ENCODE measurements at regions not wholly inside any gene's neighbourhood (a gene's known extent, or its start where the extent isn't known, plus 50 kb on each side); places are given as distances from the start of the nearest gene placed in this dataset.
"Not testable (repeated sequence)": the region's sequence is repeated elsewhere in the genome, so short reads cannot be mapped to it uniquely, and the experiment has no call there.

DNA sequence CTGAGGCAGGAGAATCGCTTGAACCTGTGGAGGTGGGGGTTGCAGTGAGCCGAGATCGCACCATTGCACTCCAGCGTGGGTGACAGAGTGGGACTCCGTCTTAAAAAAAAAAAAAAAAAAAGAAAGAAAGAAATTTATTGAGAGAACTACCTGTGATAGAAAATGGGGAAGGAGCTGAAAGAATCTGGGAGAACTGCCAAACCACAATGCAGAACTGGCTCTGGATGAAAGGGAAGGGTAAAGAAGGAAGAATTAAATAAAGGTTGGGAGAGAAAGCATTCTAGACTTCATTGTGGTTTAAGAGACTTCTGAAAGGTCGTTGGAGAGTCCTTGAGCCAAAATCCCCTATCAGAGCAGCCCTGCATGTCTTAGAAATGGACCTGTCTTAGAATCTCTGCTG is 567.9 kb upstream of the HTR2C start:
- H3K27ac Mint-ChIP-seq = no peak overlapping the region
- H3K4me3 Mint-ChIP-seq = no peak overlapping the region
- CTCF ChIA-PET = no interaction called here
- H3K36me3 Mint-ChIP-seq = no peaks in the 10 kb centered on the region
- no peaks in the 10 kb centered on the region for H3K4me1 Mint-ChIP-seq
- no peaks in the 10 kb centered on the region for H3K27me3 Mint-ChIP-seq
- H3K9me3 Mint-ChIP-seq = peaks cover 2% of the 10 kb centered on the region
- no peak for DNase-seq

DNA sequence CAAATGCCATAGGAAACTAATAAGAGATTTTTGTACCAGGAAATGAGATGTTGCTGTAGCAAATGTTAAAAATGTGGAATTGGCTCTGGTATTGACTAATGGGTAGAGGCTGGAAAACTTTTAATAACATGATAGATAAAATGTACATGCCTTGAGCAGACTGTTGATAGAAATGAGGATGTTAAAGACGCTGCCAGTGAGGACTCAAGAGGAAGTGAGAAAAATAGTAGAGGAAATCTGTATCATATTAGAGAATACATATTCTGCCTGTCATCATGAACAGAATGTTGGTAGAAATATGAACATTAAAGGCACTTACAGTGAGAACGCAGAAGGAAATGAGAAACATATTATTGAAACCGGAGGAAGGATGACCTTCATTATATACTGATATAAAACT is 577.2 kb upstream of the HTR2C start:
- Mint-ChIP-seq H3K36me3 (no peaks in the 10 kb centered on the region), H3K4me1 (no peaks in the 10 kb centered on the region), H3K27ac (no peak overlapping the region), H3K27me3 (no peaks in the 10 kb centered on the region), H3K9me3 (no peaks in the 10 kb centered on the region), H3K4me3 (no peak overlapping the region)
- no peak for DNase-seq
- CTCF ChIA-PET = no interaction called here

DNA sequence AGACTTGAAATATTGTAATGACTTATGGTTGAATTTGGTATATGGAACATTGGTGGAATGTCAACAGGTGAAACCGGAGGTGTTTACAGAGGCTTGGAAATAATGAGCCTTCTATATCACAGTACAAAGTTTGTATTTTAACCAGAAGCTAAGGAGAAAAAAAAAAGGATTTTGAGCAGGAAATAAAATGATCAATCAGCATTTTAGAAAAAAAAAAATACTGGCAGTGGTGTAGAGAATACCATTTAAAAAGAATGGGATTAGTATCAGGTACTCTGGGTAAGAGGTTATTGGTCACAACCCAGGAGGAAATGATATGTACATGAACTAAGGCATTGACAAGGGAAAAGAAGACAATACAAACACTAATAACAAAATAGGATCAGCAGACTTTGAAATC is 587.1 kb upstream of the HTR2C start:
- no peaks in the 10 kb centered on the region for H3K27me3 Mint-ChIP-seq
- H3K9me3 Mint-ChIP-seq = peaks cover 7% of the 10 kb centered on the region
- no peak overlapping the region for H3K4me3 Mint-ChIP-seq
- CTCF ChIA-PET = no interaction called here
- H3K4me1 Mint-ChIP-seq = no peaks in the 10 kb centered on the region
- no peaks in the 10 kb centered on the region for H3K36me3 Mint-ChIP-seq
- no peak for DNase-seq
- H3K27ac Mint-ChIP-seq = no peak overlapping the region

DNA sequence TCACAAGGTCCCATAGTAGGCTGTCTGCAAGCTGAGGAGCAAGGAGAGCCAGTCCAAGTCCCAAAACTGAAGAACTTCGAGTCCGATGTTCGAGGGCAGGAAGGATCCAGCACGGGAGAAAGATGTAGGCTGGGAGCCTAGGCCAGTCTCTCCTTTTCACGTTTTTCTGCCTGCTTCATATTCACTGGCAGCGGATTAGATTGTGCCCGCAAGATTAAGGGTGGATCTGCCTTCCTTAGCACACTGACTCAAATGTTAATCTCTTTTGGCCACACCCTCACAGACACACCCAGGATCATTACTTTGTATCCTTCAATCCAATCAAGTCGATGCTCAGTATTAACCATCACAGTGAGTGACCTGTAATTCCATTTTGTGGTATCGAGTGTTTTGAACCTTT is 592.2 kb upstream of the HTR2C start:
- DNase-seq, CTCF ChIA-PET, H3K27me3 Mint-ChIP-seq, H3K4me1 Mint-ChIP-seq, H3K9me3 Mint-ChIP-seq, H3K27ac Mint-ChIP-seq, H3K36me3 Mint-ChIP-seq, H3K4me3 Mint-ChIP-seq: not testable (repeated sequence)

DNA sequence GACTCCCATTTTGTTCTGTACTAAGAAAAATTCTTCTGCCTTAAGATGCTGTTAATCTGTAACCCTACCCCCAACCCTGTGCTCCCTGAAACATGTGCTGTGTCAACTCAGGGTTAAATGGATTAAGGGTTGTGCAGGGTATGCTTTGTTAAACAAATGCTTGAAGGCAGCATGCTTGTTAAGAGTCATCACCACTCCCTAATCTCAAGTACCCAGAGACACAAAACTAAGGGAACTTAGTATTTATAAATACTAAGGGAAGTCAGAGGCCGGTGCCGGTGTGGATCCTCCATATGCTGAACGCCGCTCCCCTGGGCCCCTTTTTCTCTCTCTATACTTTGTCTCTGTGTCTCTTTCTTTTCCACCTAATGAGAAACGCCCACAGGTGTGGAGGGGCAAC is 593.2 kb upstream of the HTR2C start:
- H3K9me3 Mint-ChIP-seq, H3K4me1 Mint-ChIP-seq, CTCF ChIA-PET: not testable (repeated sequence)

DNA sequence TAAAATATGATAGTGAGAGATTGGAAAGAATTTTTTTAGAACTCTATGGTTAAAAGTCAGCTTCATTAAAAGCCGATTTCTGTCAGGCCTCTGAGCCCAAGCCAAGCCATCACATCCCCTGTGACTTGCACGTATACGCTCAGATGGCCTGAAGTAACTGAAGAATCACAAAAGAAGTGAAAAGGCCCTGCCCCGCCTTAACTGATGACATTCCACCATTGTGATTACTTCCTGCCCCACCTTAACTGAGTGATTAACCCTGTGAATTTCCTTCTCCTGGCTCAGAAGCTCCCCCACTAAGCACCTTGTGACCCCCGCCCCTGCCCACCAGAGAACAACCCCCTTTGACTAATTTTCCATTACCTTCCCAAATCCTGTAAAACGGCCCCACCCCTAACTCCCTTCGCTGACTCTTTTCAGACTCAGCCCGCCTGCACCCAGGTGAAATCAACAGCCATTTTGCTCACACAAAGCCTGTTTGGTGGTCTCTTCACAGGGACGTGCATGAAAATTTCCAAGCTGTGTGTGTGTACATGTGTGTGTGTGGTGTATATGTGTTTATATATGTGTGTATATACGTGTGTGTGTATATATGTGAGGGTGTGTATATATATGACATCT is 595.5 kb upstream of the HTR2C start:
- DNase-seq, H3K9me3 Mint-ChIP-seq, H3K4me1 Mint-ChIP-seq, H3K27ac Mint-ChIP-seq, H3K4me3 Mint-ChIP-seq, H3K27me3 Mint-ChIP-seq, CTCF ChIA-PET, H3K36me3 Mint-ChIP-seq: not testable (repeated sequence)

More for the DNA sequence above, 593.2 kb upstream of the HTR2C start:
- H3K36me3 Mint-ChIP-seq, H3K27me3 Mint-ChIP-seq, H3K4me3 Mint-ChIP-seq, DNase-seq, H3K27ac Mint-ChIP-seq: not testable (repeated sequence)

DNA sequence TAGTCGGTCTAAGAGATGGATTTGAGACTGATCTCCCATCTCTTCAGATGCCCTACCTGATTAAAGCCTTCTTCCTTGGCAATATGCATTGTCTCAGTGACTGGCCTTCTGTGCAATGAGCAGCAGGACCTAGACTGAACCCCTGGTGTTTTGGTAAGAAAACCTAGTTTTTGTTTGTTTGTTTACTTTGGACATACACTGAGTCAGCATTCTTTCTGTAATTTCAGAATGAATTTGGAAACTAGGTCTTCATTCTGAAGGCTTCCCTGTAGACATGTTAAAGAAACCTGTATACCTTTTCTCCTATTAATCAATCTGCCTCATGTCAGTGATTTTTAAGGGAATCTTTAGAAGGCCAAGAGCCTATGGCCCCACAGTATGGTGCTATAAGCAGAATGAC is 597.5 kb upstream of the HTR2C start:
- Mint-ChIP-seq H3K36me3 (no peaks in the 10 kb centered on the region), H3K4me3 (no peak overlapping the region), H3K9me3 (no peaks in the 10 kb centered on the region), H3K4me1 (no peaks in the 10 kb centered on the region), H3K27me3 (no peaks in the 10 kb centered on the region), H3K27ac (no peak overlapping the region)
- CTCF ChIA-PET = no interaction called here
- DNase-seq = no peak

DNA sequence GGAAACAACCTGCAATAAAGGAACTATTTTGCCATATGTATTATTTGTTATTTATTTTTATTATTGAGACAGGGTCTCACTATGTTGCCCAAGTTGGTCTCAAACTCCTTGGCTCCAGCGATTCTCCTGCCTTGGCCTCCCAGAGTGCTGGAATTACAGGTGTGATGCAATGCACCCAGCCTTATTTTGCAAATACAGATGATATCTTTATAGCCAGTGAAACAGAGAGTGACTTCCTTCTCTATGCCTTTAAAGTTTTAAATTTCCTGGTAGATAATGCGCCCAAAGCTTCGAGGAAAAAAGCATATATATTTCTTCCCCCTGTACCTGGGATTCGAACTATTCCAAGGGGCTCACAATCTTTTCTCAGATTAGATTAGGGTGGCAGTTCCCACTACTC is 601.1 kb upstream of the HTR2C start:
- no peaks in the 10 kb centered on the region for H3K4me1 Mint-ChIP-seq
- no peaks in the 10 kb centered on the region for H3K27me3 Mint-ChIP-seq
- no peaks in the 10 kb centered on the region for H3K36me3 Mint-ChIP-seq
- H3K4me3 Mint-ChIP-seq = no peak overlapping the region
- no peak for DNase-seq
- H3K9me3 Mint-ChIP-seq = peaks cover 4% of the 10 kb centered on the region
- CTCF ChIA-PET = no interaction called here
- no peak overlapping the region for H3K27ac Mint-ChIP-seq

DNA sequence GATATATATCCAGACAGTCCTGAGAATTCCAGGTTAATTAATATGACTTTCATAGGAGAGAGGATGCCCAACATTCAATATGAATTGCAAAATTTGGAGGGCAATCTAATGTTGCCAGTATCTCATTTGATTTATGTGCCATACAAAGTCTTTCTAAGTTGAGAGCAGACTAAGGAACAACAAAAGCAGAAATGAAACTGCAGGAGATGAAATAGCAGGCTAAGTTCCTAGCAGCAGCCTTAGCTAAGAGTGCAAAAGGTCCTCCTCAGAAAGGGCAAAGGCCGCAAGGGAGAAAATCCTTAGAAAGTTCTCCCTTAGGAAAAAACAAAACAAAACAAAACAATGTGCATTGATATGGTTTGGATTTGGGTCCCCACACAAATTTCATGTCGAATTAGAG is 602.9 kb upstream of the HTR2C start:
- H3K36me3 Mint-ChIP-seq = no peaks in the 10 kb centered on the region
- no peaks in the 10 kb centered on the region for H3K27me3 Mint-ChIP-seq
- CTCF ChIA-PET = no interaction called here
- H3K27ac Mint-ChIP-seq = no peak overlapping the region
- no peak for DNase-seq
- no peak overlapping the region for H3K4me3 Mint-ChIP-seq
- peaks cover 4% of the 10 kb centered on the region for H3K9me3 Mint-ChIP-seq
- H3K4me1 Mint-ChIP-seq = no peaks in the 10 kb centered on the region

DNA sequence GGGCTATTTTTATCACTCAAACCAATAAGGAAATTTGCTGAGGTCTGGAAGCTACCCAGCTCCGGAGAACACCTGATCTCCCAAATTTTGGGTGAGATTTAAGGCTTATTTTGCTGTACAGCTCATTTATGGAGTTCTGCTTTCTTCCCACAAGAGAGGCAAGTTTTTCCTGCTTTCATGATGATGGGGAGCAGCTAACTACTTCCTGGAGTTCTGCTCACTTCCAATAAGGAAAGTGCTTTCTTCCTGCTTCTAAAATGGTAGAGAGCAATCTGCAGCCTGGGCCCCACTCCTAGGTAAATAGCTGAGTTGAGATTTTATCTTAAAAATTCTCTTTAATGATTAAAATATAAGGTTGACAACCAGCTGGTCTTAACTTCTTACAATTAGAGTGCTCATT is 606.0 kb upstream of the HTR2C start:
- CTCF ChIA-PET = no interaction called here
- Mint-ChIP-seq H3K9me3 (peaks cover 4% of the 10 kb centered on the region), H3K27me3 (no peaks in the 10 kb centered on the region), H3K4me1 (no peaks in the 10 kb centered on the region), H3K36me3 (no peaks in the 10 kb centered on the region), H3K4me3 (no peak overlapping the region), H3K27ac (no peak overlapping the region)
- no peak for DNase-seq

DNA sequence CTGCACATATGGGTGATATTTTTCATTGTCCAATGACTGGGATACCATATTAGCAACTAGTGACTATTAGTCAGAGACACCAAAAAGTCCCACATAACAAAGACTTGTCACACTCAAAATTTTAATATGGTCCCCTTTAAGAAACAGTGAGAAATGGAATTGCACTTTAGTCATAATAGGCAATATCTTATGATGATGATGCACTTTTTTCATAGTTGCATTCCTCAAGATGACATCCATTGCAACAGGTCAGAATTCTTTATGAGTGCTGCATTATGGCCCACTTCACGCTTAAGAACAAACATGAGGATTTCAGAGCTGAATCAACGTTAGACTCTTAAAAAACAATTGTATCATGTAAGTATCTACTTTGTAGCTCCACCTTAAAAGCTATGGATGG is 608.4 kb upstream of the HTR2C start:
- H3K4me3 Mint-ChIP-seq = no peak overlapping the region
- no peaks in the 10 kb centered on the region for H3K36me3 Mint-ChIP-seq
- CTCF ChIA-PET = no interaction called here
- H3K9me3 Mint-ChIP-seq = peaks cover 4% of the 10 kb centered on the region
- no peak for DNase-seq
- no peak overlapping the region for H3K27ac Mint-ChIP-seq
- H3K4me1 Mint-ChIP-seq = no peaks in the 10 kb centered on the region
- no peaks in the 10 kb centered on the region for H3K27me3 Mint-ChIP-seq

DNA sequence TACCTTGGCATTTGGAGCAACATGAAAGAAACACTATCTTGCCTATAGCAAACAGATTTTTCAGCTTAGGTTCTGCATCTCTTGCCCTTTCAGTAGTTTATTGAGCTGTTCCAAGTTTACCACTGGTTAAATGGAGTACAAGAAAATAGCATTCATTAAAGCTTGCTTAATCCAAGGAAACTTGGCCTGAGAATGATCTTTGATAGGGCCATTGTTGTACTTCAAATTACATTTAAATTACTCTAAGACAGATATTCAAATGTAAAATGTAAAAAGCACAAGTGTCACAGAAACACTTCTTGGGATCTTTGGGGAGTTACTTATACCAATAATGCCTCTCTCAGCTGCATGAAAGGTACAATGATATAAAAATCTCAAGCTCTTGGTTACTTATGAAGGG is 609.0 kb upstream of the HTR2C start:
- H3K4me1 Mint-ChIP-seq = no peaks in the 10 kb centered on the region
- CTCF ChIA-PET = no interaction called here
- H3K36me3 Mint-ChIP-seq = no peaks in the 10 kb centered on the region
- no peak for DNase-seq
- H3K4me3 Mint-ChIP-seq = no peak overlapping the region
- peaks cover 4% of the 10 kb centered on the region for H3K9me3 Mint-ChIP-seq
- H3K27ac Mint-ChIP-seq = no peak overlapping the region
- H3K27me3 Mint-ChIP-seq = no peaks in the 10 kb centered on the region

DNA sequence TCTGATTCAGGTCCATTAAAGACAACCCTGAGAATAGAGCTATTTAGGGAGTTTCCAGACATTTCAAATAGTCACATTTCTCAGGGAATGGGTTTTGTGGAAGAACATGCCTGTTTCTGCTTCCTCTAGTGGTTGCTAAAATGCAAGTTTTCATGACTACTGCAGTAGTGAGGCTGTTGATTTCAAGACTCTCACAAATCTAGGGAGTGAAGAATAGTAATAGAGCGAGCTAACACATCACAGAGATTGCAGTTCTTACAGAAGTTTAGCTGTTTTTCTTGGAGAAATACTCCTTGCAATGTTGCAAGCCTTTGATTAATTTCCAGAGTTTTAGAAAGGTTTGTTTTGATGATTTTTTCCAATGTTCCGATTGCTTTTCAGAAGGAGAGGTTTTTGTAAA is 610.2 kb upstream of the HTR2C start:
- H3K4me3 Mint-ChIP-seq = no peak overlapping the region
- no peak overlapping the region for H3K27ac Mint-ChIP-seq
- no peaks in the 10 kb centered on the region for H3K27me3 Mint-ChIP-seq
- H3K36me3 Mint-ChIP-seq = no peaks in the 10 kb centered on the region
- CTCF ChIA-PET = no interaction called here
- H3K4me1 Mint-ChIP-seq = no peaks in the 10 kb centered on the region
- peaks cover under 1% of the 10 kb centered on the region for H3K9me3 Mint-ChIP-seq
- DNase-seq = no peak

DNA sequence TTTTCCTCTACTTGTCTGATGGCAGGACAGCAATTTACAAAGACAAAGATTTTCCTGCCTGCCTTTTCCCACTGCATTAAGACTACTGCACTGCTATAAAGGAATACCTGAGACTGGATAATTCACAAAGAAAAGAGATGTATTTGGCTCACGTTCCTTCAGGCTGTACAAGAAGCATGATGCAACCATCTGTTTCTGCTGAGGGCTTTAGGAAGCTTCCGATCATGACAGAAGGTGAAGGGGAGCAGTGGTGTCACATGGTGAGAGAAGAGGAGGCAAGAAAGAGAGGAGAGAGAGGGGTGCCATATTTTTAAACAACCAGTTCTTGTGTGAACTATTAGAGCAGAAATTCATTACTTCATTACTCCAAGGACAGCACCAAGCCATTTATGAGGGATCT is 617.1 kb upstream of the HTR2C start:
- no peak overlapping the region for H3K27ac Mint-ChIP-seq
- peaks cover 1% of the 10 kb centered on the region for H3K9me3 Mint-ChIP-seq
- no peaks in the 10 kb centered on the region for H3K36me3 Mint-ChIP-seq
- no peak for DNase-seq
- H3K4me1 Mint-ChIP-seq = no peaks in the 10 kb centered on the region
- H3K4me3 Mint-ChIP-seq = no peak overlapping the region
- CTCF ChIA-PET = no interaction called here
- no peaks in the 10 kb centered on the region for H3K27me3 Mint-ChIP-seq

DNA sequence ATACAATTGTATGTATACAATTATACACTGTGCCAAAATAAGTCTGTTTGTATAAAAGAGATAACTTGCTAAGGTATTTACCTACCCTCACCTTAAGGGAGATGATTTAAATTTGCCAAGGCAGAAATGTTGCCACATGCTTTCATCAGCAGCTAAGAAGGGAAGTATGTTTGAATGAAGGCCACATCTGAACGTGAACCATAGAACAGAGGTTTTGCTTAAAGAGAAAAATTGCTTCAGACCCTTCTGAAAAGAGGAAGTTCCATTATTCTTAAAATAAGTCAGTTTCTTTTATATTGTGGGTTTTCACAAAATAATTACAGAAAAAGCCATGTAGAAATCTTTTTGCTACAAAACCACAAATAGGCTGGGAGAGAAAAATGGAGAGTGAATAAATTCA is 621.5 kb upstream of the HTR2C start:
- no peaks in the 10 kb centered on the region for H3K9me3 Mint-ChIP-seq
- no peaks in the 10 kb centered on the region for H3K4me1 Mint-ChIP-seq
- H3K27ac Mint-ChIP-seq = no peak overlapping the region
- no peak overlapping the region for H3K4me3 Mint-ChIP-seq
- CTCF ChIA-PET = no interaction called here
- DNase-seq = no peak
- no peaks in the 10 kb centered on the region for H3K36me3 Mint-ChIP-seq
- H3K27me3 Mint-ChIP-seq = no peaks in the 10 kb centered on the region

DNA sequence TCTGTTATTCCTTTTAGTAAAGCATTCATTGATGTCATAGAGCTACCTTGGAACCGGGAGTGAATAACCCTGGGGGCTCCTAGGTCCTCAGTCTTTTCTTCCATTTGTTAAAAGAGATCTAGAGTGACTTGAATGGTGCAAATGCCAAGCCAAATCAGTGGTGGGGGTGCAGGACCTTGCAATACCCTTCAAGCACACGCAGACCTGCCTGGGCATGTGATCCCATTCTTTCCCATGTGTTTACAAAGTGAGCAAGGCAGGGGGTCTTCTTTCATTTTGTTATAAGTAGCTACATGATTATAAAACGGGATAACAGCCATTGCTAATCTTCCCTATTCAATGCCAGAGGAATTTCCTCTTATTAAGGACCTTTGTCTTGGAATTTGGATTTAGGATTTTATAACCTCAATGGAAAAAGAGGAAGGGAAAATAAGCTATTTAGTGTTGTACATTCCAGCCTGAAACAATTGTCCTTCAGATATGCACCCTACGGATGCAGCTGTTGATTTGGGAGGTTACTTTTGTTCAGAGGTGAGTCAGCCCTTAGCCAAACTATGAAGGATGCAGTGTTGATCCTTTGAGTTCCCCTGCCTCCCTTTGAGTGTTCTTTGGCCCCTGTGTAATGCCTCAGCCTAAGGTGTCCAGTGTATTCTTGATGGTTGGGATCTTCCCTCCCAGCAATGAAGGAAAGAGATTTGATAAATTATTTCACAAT is 623.8 kb upstream of the HTR2C start:
- Mint-ChIP-seq H3K36me3 (no peaks in the 10 kb centered on the region), H3K27me3 (no peaks in the 10 kb centered on the region), H3K9me3 (no peaks in the 10 kb centered on the region), H3K4me1 (no peaks in the 10 kb centered on the region), H3K27ac (no peak overlapping the region), H3K4me3 (no peak overlapping the region)
- CTCF ChIA-PET = no interaction called here
- DNase-seq = no peak

Measured in activated naive CD4-positive, alpha-beta T cell treated with anti-CD3 and anti-CD28 coated beads, Interleukin-2, amount 10 ng/mL, durations not matched to agents 7 days and 5 days (primary cell).